Sigmoid colon (tissue), 4 donors: ENCODE measurements at regions not wholly inside any gene's neighbourhood (a gene's known extent, or its start where the extent isn't known, plus 50 kb on each side); places are given as distances from the start of the nearest gene placed in this dataset.

Experiments used
- EP300 ChIP-seq, 4 donors: sonication (generic); formaldehyde crosslinking; IDR thresholded peaks; one replicate each; pipeline ENCODE4 v1.6.1; 2017; ENCODE audit warnings: antibody characterized with exemption in 4 of 4
- POLR2A ChIP-seq, 2 donors: fragments of 450-650 bp; IDR thresholded peaks; one replicate each; pipeline ENCODE4 v1.6.1; 2016; ENCODE audit warnings: antibody characterized with exemption in 2 of 2, mild to moderate bottlenecking in 2 of 2, moderate library complexity in 2 of 2
- POLR2AphosphoS5 ChIP-seq, 4 donors: sonication (generic); formaldehyde crosslinking; IDR thresholded peaks; one replicate each; pipeline ENCODE4 v1.6.1; 2017; ENCODE audit warnings: antibody characterized with exemption in 4 of 4
- TF ChIP-seq, protein P1 (sequence below), 4 experiments: fragments of 450-650 bp in 3 of 4; fragments of 200-600 bp in 1 of 4; IDR thresholded peaks; one replicate each; pipeline ENCODE4 v1.5.1; 2016 to 2019; ENCODE audit warnings: antibody characterized with exemption in 4 of 4, mild to moderate bottlenecking in 3 of 4, moderate library complexity in 2 of 4

- TF ChIP-seq, protein P1, sequence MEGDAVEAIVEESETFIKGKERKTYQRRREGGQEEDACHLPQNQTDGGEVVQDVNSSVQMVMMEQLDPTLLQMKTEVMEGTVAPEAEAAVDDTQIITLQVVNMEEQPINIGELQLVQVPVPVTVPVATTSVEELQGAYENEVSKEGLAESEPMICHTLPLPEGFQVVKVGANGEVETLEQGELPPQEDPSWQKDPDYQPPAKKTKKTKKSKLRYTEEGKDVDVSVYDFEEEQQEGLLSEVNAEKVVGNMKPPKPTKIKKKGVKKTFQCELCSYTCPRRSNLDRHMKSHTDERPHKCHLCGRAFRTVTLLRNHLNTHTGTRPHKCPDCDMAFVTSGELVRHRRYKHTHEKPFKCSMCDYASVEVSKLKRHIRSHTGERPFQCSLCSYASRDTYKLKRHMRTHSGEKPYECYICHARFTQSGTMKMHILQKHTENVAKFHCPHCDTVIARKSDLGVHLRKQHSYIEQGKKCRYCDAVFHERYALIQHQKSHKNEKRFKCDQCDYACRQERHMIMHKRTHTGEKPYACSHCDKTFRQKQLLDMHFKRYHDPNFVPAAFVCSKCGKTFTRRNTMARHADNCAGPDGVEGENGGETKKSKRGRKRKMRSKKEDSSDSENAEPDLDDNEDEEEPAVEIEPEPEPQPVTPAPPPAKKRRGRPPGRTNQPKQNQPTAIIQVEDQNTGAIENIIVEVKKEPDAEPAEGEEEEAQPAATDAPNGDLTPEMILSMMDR (IDR thresholded peaks at IDR 0.05): no peak
- TF ChIP-seq POLR2A (IDR thresholded peaks at IDR 0.05): no peak
- TF ChIP-seq EP300 (IDR thresholded peaks at IDR 0.05): no peak
- no peak for TF ChIP-seq POLR2AphosphoS5 (IDR thresholded peaks at IDR 0.05)
Measured at GRCh38 chr7:85479918-85480643, 293.2 kb upstream of the SEMA3D start.
